ENCODE measurements at regions not wholly inside any gene's neighbourhood (a gene's known extent, or its start where the extent isn't known, plus 50 kb on each side); places are given as distances from the start of the nearest gene placed in this dataset.

GRCh38 chr11:45578316-45578715 lies 87.1 kb downstream of the CHST1 start:
- Histone ChIP-seq H3K9me3 (ENCODE audit: control insufficient read depth in 4 of 4, low read length in 3 of 4) (no peaks in the 10 kb centered on the region), H3K36me3 (ENCODE audit: control insufficient read depth in 4 of 4, insufficient read depth in 3 of 4, low read depth in 1 of 4, low read length in 3 of 4) (no peaks in the 10 kb centered on the region), H3K27me3 (ENCODE audit: control insufficient read depth in 4 of 4, insufficient read depth in 4 of 4, low read length in 3 of 4) (no peaks in the 10 kb centered on the region), H3K4me1 (ENCODE audit: control insufficient read depth in 4 of 4, insufficient read depth in 4 of 4, low read length in 3 of 4) (no peaks in the 10 kb centered on the region), H3K27ac (ENCODE audit: low read depth in 1 of 2, low read length in 2 of 2) (no peak overlapping the region), H3K9ac (ENCODE audit: low read depth in 1 of 2, low read length in 2 of 2) (no peak overlapping the region), H3K4me3 (ENCODE audit: low read depth in 1 of 3, low read length in 3 of 3) (no peak overlapping the region)
- WGBS, result 73% methylated on average over 3 of the region's 3 CpGs
- DNase-seq (ENCODE audit: low spot score), result no peak
- TF ChIP-seq TAF1 (conservative IDR thresholded peaks at IDR 0.05) (no peak), GABPA (IDR thresholded peaks at IDR 0.05 in 1 of 2, conservative IDR thresholded peaks at IDR 0.05 in 1 of 2) (no peak), JUND (IDR thresholded peaks at IDR 0.05) (no peak), SP1 (IDR thresholded peaks at IDR 0.05) (no peak), HNF4G (IDR thresholded peaks at IDR 0.05) (no peak), ATF3 (IDR thresholded peaks at IDR 0.05) (no peak), HNF4A (conservative IDR thresholded peaks at IDR 0.05) (no peak), RAD21 (IDR thresholded peaks at IDR 0.05) (no peak), EGR1 (IDR thresholded peaks at IDR 0.05; ENCODE audit: low read depth in 2 of 2) (no peak)
- TF ChIP-seq, protein P1, sequence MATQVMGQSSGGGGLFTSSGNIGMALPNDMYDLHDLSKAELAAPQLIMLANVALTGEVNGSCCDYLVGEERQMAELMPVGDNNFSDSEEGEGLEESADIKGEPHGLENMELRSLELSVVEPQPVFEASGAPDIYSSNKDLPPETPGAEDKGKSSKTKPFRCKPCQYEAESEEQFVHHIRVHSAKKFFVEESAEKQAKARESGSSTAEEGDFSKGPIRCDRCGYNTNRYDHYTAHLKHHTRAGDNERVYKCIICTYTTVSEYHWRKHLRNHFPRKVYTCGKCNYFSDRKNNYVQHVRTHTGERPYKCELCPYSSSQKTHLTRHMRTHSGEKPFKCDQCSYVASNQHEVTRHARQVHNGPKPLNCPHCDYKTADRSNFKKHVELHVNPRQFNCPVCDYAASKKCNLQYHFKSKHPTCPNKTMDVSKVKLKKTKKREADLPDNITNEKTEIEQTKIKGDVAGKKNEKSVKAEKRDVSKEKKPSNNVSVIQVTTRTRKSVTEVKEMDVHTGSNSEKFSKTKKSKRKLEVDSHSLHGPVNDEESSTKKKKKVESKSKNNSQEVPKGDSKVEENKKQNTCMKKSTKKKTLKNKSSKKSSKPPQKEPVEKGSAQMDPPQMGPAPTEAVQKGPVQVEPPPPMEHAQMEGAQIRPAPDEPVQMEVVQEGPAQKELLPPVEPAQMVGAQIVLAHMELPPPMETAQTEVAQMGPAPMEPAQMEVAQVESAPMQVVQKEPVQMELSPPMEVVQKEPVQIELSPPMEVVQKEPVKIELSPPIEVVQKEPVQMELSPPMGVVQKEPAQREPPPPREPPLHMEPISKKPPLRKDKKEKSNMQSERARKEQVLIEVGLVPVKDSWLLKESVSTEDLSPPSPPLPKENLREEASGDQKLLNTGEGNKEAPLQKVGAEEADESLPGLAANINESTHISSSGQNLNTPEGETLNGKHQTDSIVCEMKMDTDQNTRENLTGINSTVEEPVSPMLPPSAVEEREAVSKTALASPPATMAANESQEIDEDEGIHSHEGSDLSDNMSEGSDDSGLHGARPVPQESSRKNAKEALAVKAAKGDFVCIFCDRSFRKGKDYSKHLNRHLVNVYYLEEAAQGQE (IDR thresholded peaks at IDR 0.05), result no peak

DNA sequence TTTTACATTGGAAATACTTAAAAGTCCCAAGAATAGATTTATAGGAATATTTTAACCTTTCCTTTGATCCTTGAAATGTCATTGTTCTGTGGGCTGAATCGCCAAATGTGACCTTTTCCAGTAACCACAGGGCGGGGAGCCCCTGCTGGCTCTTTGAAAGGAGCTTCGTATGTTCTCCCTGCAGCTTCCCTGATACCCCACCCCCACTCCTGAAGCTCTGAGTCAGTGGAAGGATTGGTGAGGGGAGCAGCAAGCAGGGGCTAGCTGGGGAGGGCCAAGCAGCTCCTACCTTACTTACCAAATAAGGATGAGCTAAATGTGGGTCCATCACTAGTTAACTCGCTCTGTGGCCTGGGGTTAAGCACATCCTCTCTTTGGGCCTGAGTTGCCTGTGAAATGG lies 87.7 kb downstream of the CHST1 start:
- Histone ChIP-seq H3K27me3 (ENCODE audit: control insufficient read depth in 4 of 4, insufficient read depth in 4 of 4, low read length in 3 of 4) (no peaks in the 10 kb centered on the region), H3K36me3 (ENCODE audit: control insufficient read depth in 4 of 4, insufficient read depth in 3 of 4, low read depth in 1 of 4, low read length in 3 of 4) (no peaks in the 10 kb centered on the region), H3K9me3 (ENCODE audit: control insufficient read depth in 4 of 4, low read length in 3 of 4) (no peaks in the 10 kb centered on the region), H3K27ac (ENCODE audit: low read depth in 1 of 2, low read length in 2 of 2) (no peak overlapping the region), H3K4me3 (ENCODE audit: low read depth in 1 of 3, low read length in 3 of 3) (no peak overlapping the region), H3K4me1 (ENCODE audit: control insufficient read depth in 4 of 4, insufficient read depth in 4 of 4, low read length in 3 of 4) (no peaks in the 10 kb centered on the region), H3K9ac (ENCODE audit: low read depth in 1 of 2, low read length in 2 of 2) (no peak overlapping the region)
- TF ChIP-seq FOXA2 (IDR thresholded peaks at IDR 0.05) (no peak), SP1 (IDR thresholded peaks at IDR 0.05) (no peak), GABPA (IDR thresholded peaks at IDR 0.05 in 1 of 2, conservative IDR thresholded peaks at IDR 0.05 in 1 of 2) (no peak), FOXA1 (IDR thresholded peaks at IDR 0.05) (no peak), MAX (IDR thresholded peaks at IDR 0.05) (no peak), EGR1 (IDR thresholded peaks at IDR 0.05; ENCODE audit: low read depth in 2 of 2) (no peak), ATF3 (IDR thresholded peaks at IDR 0.05) (no peak), RAD21 (IDR thresholded peaks at IDR 0.05) (no peak), RXRA (IDR thresholded peaks at IDR 0.05) (no peak), HNF4G (IDR thresholded peaks at IDR 0.05) (no peak), HNF4A (conservative IDR thresholded peaks at IDR 0.05) (no peak)
- TF ChIP-seq, protein P2, sequence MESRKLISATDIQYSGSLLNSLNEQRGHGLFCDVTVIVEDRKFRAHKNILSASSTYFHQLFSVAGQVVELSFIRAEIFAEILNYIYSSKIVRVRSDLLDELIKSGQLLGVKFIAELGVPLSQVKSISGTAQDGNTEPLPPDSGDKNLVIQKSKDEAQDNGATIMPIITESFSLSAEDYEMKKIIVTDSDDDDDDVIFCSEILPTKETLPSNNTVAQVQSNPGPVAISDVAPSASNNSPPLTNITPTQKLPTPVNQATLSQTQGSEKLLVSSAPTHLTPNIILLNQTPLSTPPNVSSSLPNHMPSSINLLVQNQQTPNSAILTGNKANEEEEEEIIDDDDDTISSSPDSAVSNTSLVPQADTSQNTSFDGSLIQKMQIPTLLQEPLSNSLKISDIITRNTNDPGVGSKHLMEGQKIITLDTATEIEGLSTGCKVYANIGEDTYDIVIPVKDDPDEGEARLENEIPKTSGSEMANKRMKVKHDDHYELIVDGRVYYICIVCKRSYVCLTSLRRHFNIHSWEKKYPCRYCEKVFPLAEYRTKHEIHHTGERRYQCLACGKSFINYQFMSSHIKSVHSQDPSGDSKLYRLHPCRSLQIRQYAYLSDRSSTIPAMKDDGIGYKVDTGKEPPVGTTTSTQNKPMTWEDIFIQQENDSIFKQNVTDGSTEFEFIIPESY (IDR thresholded peaks at IDR 0.05), result no peak
- TF ChIP-seq, protein P3, sequence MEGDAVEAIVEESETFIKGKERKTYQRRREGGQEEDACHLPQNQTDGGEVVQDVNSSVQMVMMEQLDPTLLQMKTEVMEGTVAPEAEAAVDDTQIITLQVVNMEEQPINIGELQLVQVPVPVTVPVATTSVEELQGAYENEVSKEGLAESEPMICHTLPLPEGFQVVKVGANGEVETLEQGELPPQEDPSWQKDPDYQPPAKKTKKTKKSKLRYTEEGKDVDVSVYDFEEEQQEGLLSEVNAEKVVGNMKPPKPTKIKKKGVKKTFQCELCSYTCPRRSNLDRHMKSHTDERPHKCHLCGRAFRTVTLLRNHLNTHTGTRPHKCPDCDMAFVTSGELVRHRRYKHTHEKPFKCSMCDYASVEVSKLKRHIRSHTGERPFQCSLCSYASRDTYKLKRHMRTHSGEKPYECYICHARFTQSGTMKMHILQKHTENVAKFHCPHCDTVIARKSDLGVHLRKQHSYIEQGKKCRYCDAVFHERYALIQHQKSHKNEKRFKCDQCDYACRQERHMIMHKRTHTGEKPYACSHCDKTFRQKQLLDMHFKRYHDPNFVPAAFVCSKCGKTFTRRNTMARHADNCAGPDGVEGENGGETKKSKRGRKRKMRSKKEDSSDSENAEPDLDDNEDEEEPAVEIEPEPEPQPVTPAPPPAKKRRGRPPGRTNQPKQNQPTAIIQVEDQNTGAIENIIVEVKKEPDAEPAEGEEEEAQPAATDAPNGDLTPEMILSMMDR (IDR thresholded peaks at IDR 0.05; ENCODE audit: low read depth, low read length, missing input control), result no peak
- DNase-seq (ENCODE audit: low spot score), result no peak
- WGBS, result 40% methylated on average over 4 of the region's 4 CpGs

Data from liver (tissue), 8 donors.